ENCODE measurements at regions not wholly inside any gene's neighbourhood (a gene's known extent, or its start where the extent isn't known, plus 50 kb on each side); places are given as distances from the start of the nearest gene placed in this dataset.

GRCh38 chr4:17218786-17219185 is 293.1 kb downstream of the QDPR start:
- TF ChIP-seq CTCF (conservative IDR thresholded peaks at IDR 0.05) (no peak), EZH2 (IDR thresholded peaks at IDR 0.05; ENCODE audit: low read depth) (no peak)
